ENCODE measurements at regions not wholly inside any gene's neighbourhood (a gene's known extent, or its start where the extent isn't known, plus 50 kb on each side); places are given as distances from the start of the nearest gene placed in this dataset.

DNA sequence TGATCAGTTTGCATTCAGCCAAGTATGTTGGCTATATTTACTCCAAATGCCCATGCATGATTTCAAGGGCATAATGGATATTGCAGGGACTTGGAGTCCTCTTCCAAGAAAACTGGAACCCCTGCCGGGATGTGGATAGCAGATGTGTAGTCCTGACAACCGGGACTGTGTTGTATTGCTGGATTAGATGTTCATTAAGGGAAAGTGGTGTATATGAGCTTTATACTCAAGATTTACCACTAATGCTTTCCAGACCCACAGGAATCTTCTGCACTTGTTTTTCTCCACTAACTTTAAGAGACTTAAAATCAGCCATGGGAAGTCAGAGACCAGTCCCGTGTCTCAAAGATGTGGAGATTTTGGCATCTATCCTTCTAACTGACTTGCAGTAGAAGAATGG lies 770.9 kb downstream of the HDGFL1 start:
- peaks cover 7% of the 10 kb centered on the region for H3K4me1 Mint-ChIP-seq (ENCODE audit: unreplicated experiment)
- no peak overlapping the region for H3K27ac Mint-ChIP-seq
- H3K4me3 Mint-ChIP-seq: no peak overlapping the region
- H3K9me3 Mint-ChIP-seq: no peaks in the 10 kb centered on the region
- H3K27me3 Mint-ChIP-seq: no peaks in the 10 kb centered on the region
- TF ChIP-seq, protein P1, sequence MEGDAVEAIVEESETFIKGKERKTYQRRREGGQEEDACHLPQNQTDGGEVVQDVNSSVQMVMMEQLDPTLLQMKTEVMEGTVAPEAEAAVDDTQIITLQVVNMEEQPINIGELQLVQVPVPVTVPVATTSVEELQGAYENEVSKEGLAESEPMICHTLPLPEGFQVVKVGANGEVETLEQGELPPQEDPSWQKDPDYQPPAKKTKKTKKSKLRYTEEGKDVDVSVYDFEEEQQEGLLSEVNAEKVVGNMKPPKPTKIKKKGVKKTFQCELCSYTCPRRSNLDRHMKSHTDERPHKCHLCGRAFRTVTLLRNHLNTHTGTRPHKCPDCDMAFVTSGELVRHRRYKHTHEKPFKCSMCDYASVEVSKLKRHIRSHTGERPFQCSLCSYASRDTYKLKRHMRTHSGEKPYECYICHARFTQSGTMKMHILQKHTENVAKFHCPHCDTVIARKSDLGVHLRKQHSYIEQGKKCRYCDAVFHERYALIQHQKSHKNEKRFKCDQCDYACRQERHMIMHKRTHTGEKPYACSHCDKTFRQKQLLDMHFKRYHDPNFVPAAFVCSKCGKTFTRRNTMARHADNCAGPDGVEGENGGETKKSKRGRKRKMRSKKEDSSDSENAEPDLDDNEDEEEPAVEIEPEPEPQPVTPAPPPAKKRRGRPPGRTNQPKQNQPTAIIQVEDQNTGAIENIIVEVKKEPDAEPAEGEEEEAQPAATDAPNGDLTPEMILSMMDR (conservative IDR thresholded peaks at IDR 0.05): no peak
- H3K36me3 Mint-ChIP-seq: no peaks in the 10 kb centered on the region
- no peak for DNase-seq (ENCODE audit: extremely low spot score, unreplicated experiment)

DNA sequence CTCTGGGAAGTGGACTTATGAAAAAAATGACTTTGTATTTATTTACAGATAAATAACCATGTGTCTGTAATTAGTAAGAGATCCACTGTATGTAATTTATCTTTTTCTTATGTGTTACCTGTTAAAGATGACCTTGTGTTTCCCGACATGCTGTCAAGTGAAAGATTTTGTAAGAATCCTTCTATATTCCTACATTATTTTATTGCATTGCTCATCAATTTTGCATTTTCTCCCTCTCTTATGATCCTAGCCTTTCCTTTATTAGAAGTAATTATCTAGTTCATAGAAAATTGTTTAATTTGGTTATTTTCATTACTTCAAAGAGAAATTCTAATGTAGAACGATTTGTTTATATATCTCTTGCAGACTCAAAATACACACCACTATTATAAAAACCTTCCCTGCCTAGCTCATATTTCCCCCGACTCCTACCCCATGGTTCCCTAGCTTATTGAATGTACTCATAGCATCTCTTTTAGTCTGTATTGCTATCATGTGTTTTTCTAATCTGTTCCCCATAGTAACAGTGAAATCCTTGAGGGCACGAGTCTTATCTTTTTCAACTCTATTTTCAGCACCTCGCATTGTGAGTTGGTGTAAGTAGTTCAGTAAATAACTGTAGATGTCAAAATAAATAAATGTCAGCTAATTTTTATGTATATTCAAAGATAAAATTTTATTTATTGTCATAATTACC lies 774.4 kb downstream of the HDGFL1 start:
- Mint-ChIP-seq H3K27ac (no peak overlapping the region), H3K4me1 (ENCODE audit: unreplicated experiment) (peaks cover 7% of the 10 kb centered on the region), H3K4me3 (no peak overlapping the region), H3K27me3 (no peaks in the 10 kb centered on the region), H3K36me3 (no peaks in the 10 kb centered on the region), H3K9me3 (no peaks in the 10 kb centered on the region)
- TF ChIP-seq, protein P1 (conservative IDR thresholded peaks at IDR 0.05): no peak
- DNase-seq (ENCODE audit: extremely low spot score, unreplicated experiment): no peak

DNA sequence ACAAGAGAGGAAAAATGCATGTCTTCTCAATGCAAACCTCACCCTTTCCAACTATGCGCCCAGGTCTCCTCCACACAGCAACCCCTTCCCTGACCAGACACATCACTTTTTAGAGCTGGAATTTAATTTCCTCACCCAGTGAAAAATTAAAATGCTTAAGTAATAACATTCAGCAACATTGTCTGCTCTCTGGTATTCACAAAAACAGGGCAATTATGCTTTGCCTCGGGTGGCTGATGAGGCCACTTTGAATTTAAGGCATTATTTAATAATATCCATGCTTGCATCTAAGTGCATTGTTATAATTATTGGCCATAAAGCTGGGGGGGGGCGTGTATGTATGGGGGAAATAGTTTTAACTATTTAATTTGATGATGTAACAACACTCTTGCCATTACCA lies 777.8 kb upstream of the NRSN1 start:
- H3K27ac Mint-ChIP-seq: no peak overlapping the region
- no peaks in the 10 kb centered on the region for H3K36me3 Mint-ChIP-seq
- H3K27me3 Mint-ChIP-seq: no peaks in the 10 kb centered on the region
- H3K4me3 Mint-ChIP-seq: no peak overlapping the region
- peaks cover 7% of the 10 kb centered on the region for H3K9me3 Mint-ChIP-seq
- DNase-seq (ENCODE audit: extremely low spot score, unreplicated experiment): no peak
- TF ChIP-seq, protein P1 (conservative IDR thresholded peaks at IDR 0.05): no peak
- peaks cover 5% of the 10 kb centered on the region for H3K4me1 Mint-ChIP-seq (ENCODE audit: unreplicated experiment)

DNA sequence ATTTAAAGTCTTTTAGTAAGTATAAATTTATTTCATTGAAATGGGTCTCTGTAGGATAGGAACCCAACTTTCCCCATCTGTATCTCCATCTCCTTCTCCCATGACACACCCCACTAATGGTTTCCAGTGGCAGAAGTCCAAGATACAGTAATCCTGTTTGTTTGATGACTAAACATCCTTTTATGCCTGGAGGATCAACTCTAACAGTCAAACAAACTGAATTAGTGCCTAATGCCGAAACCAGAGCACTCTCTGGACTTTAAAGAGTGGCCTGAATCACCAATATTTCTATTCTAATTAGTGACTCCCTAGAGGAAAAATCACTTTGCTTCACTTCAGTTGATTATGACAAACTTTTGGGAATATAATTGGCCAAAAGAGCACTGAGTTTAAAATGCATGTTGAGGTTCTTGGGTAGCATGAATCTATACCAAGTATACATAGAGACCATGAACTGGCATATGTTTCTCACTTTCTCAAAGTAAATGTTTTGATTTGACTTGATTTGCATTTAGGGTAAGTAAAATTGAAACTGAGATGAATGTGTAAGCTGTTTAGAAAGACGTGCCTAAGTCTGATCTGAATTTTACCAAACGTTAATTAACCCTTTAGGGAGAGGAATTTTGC lies 776.4 kb upstream of the NRSN1 start:
- H3K36me3 Mint-ChIP-seq: no peaks in the 10 kb centered on the region
- TF ChIP-seq, protein P1 (conservative IDR thresholded peaks at IDR 0.05): no peak
- H3K9me3 Mint-ChIP-seq: peaks cover 7% of the 10 kb centered on the region
- H3K4me1 Mint-ChIP-seq (ENCODE audit: unreplicated experiment): peaks cover 5% of the 10 kb centered on the region
- no peak overlapping the region for H3K27ac Mint-ChIP-seq
- H3K27me3 Mint-ChIP-seq: no peaks in the 10 kb centered on the region
- no peak for DNase-seq (ENCODE audit: extremely low spot score, unreplicated experiment)
- H3K4me3 Mint-ChIP-seq: no peak overlapping the region

DNA sequence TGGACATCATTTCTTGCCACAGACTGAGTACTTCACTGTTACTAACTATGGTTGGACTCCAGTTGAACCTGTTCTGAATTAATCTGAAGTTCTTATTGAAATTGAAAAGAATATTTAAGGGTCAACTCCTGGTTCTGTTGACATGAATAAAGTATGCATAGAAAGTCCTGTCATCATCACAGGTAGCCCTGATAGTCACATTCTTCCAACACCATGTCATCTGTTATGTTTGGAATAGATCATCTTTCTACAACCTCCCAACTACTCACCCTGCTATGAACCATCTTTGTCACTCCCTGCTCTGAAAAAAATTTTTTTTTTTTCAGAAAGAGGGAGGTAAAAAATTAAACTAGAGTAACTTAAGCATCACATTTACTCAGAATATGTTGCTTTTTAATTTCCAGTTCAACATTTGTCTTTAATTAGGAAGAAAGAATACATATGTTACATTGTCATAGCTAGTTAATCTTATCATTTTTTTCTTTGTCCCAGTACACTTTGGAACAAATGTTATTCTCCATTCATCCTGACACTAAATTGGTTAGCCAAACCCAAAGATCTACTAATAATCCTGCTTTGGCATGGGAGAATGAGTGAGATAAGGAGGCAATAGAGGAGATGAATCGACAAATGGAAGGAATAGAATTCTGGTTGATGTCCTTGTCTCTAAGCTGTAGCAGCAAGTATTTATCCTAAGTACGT lies 775.1 kb upstream of the NRSN1 start:
- H3K4me3 Mint-ChIP-seq: no peak overlapping the region
- H3K27ac Mint-ChIP-seq: no peak overlapping the region
- peaks cover 7% of the 10 kb centered on the region for H3K9me3 Mint-ChIP-seq
- DNase-seq (ENCODE audit: extremely low spot score, unreplicated experiment): no peak
- no peaks in the 10 kb centered on the region for H3K36me3 Mint-ChIP-seq
- H3K27me3 Mint-ChIP-seq: no peaks in the 10 kb centered on the region
- peaks cover 5% of the 10 kb centered on the region for H3K4me1 Mint-ChIP-seq (ENCODE audit: unreplicated experiment)
- TF ChIP-seq, protein P1 (conservative IDR thresholded peaks at IDR 0.05): no peak

Measured in type B pancreatic cell (in vitro differentiated cells).